GM12892 (cell line): ENCODE measurements at regions not wholly inside any gene's neighbourhood (a gene's known extent, or its start where the extent isn't known, plus 50 kb on each side); places are given as distances from the start of the nearest gene placed in this dataset.

Experiments used
- DNase-seq: peaks from one replicate; pipeline ENCODE4 v3.0.0; 2011; ENCODE audit not compliant: insufficient read length
- FAIRE-seq: peaks from 2 replicates; lab custom pipeline; 2011; peaks lifted over from hg19 to GRCh38; lab: Jason Lieb, UNC
- POLR2A ChIP-seq: IDR thresholded peaks from 2 replicates; pipeline ENCODE4 v1.6.1; 2011; ENCODE audit warnings: low read depth, low read length, control low read depth
- POLR2AphosphoS5 ChIP-seq: IDR thresholded peaks from 2 replicates; pipeline ENCODE4 v1.6.1; 2011; ENCODE audit warnings: low read depth, low read length, control low read depth
- TAF1 ChIP-seq: IDR thresholded peaks from 2 replicates; pipeline ENCODE4 v1.6.1; 2011; ENCODE audit warnings: low read depth, mild to moderate bottlenecking, control low read depth, low read length, borderline replicate concordance

- TF ChIP-seq POLR2A (no peak), POLR2AphosphoS5 (no peak), TAF1 (no peak)
- DNase-seq = no peak
- FAIRE-seq = no peak
These were observed 204.1 kb upstream of the NEIL3 start for GRCh38 chr4:177105536-177105935.

GRCh38 chr4:177107288-177107921, 202.3 kb upstream of the NEIL3 start:
- no peak for FAIRE-seq
- DNase-seq = no peak
- TF ChIP-seq TAF1 = no peak
- no peak for TF ChIP-seq POLR2AphosphoS5
- no peak for TF ChIP-seq POLR2A

GRCh38 chr4:177108708-177109107, 201.0 kb upstream of the NEIL3 start:
- TF ChIP-seq POLR2AphosphoS5 = no peak
- no peak for TF ChIP-seq TAF1
- no peak for TF ChIP-seq POLR2A
- FAIRE-seq (no peak), DNase-seq (no peak)

- TF ChIP-seq TAF1 (no peak), POLR2A (no peak), POLR2AphosphoS5 (no peak)
- FAIRE-seq = no peak
- DNase-seq = no peak
These were observed 199.9 kb upstream of the NEIL3 start for GRCh38 chr4:177109769-177110168.

GRCh38 chr4:177116161-177116560, 193.5 kb upstream of the NEIL3 start:
- no peak for DNase-seq
- FAIRE-seq = no peak

GRCh38 chr4:177117256-177117655, 192.4 kb upstream of the NEIL3 start:
- DNase-seq (no peak), FAIRE-seq (no peak)
- TF ChIP-seq TAF1 (no peak), POLR2A (no peak), POLR2AphosphoS5 (no peak)

More at GRCh38 chr4:177116161-177116560, 193.5 kb upstream of the NEIL3 start:
- TF ChIP-seq POLR2A (no peak), TAF1 (no peak), POLR2AphosphoS5 (no peak)

- FAIRE-seq (no peak), DNase-seq (no peak)
These were observed 191.1 kb upstream of the NEIL3 start for GRCh38 chr4:177118596-177118995.

GRCh38 chr4:177119021-177119471, 190.6 kb upstream of the NEIL3 start:
- no peak for DNase-seq
- TF ChIP-seq POLR2AphosphoS5 = no peak
- no peak for FAIRE-seq

More at GRCh38 chr4:177118596-177118995, 191.1 kb upstream of the NEIL3 start:
- TF ChIP-seq TAF1 (no peak), POLR2AphosphoS5 (no peak), POLR2A (no peak)

- TF ChIP-seq POLR2AphosphoS5 = no peak
- TF ChIP-seq TAF1 = no peak
- TF ChIP-seq POLR2A = no peak
- no peak for DNase-seq
- no peak for FAIRE-seq
These were observed 190.0 kb upstream of the NEIL3 start for GRCh38 chr4:177119691-177120090.

- FAIRE-seq (no peak), DNase-seq (no peak)
- TF ChIP-seq TAF1 = no peak
- TF ChIP-seq POLR2A = no peak
- no peak for TF ChIP-seq POLR2AphosphoS5
These were observed 185.9 kb upstream of the NEIL3 start for GRCh38 chr4:177123811-177124210.

- no peak for DNase-seq
- FAIRE-seq = no peak
- TF ChIP-seq TAF1 (no peak), POLR2AphosphoS5 (no peak), POLR2A (no peak)
These were observed 185.2 kb upstream of the NEIL3 start for GRCh38 chr4:177124349-177125064.

GRCh38 chr4:177125656-177126055, 184.0 kb upstream of the NEIL3 start:
- FAIRE-seq (no peak), DNase-seq (no peak)
- TF ChIP-seq POLR2A (no peak), TAF1 (no peak), POLR2AphosphoS5 (no peak)
